ENCODE measurements at regions not wholly inside any gene's neighbourhood (a gene's known extent, or its start where the extent isn't known, plus 50 kb on each side); places are given as distances from the start of the nearest gene placed in this dataset.

- no peak for DNase-seq (ENCODE audit: unreplicated experiment)
- ChIA-PET POLR2A (no interaction called here), CTCF (no interaction called here)
- no TSS peak for BruUV-seq (replicated peaks)
- intact Hi-C loops (cut with micrococcal nuclease) = no loop called here
- H3K4me3 Mint-ChIP-seq (ENCODE audit: unreplicated experiment) = no peak overlapping the region
- H3K27me3 Mint-ChIP-seq (ENCODE audit: insufficient read depth, unreplicated experiment) = peaks cover 29% of the 10 kb centered on the region
- no peak for TF ChIP-seq CTCF (IDR thresholded peaks at IDR 0.05; ENCODE audit: unreplicated experiment)
- H3K9me3 Mint-ChIP-seq (ENCODE audit: unreplicated experiment) = no peaks in the 10 kb centered on the region
- no peaks in the 10 kb centered on the region for H3K36me3 Mint-ChIP-seq (ENCODE audit: insufficient read depth, unreplicated experiment)
- H3K27ac Mint-ChIP-seq (ENCODE audit: low read depth, unreplicated experiment) = no peak overlapping the region
- H3K4me1 Mint-ChIP-seq (ENCODE audit: insufficient read depth, unreplicated experiment) = no peaks in the 10 kb centered on the region
These were observed 58.6 kb upstream of the MSX1 start for GRCh38 chr4:4800646-4801408.

- intact Hi-C loops (cut with micrococcal nuclease) = no loop called here
- Mint-ChIP-seq H3K27ac (ENCODE audit: low read depth, unreplicated experiment) (no peak overlapping the region), H3K4me3 (ENCODE audit: unreplicated experiment) (no peak overlapping the region), H3K27me3 (ENCODE audit: insufficient read depth, unreplicated experiment) (peaks cover 19% of the 10 kb centered on the region), H3K9me3 (ENCODE audit: unreplicated experiment) (peaks cover 7% of the 10 kb centered on the region), H3K36me3 (ENCODE audit: insufficient read depth, unreplicated experiment) (no peaks in the 10 kb centered on the region), H3K4me1 (ENCODE audit: insufficient read depth, unreplicated experiment) (no peaks in the 10 kb centered on the region)
- CTCF ChIA-PET = no interaction called here
- no peak for DNase-seq (ENCODE audit: unreplicated experiment)
- BruUV-seq (replicated peaks) = no TSS peak
- TF ChIP-seq CTCF (IDR thresholded peaks at IDR 0.05; ENCODE audit: unreplicated experiment) = no peak
- POLR2A ChIA-PET = no interaction called here
These were observed 65.0 kb upstream of the MSX1 start for GRCh38 chr4:4794421-4794820.

- Mint-ChIP-seq H3K27ac (ENCODE audit: low read depth, unreplicated experiment) (no peak overlapping the region), H3K4me1 (ENCODE audit: insufficient read depth, unreplicated experiment) (no peaks in the 10 kb centered on the region), H3K36me3 (ENCODE audit: insufficient read depth, unreplicated experiment) (no peaks in the 10 kb centered on the region), H3K9me3 (ENCODE audit: unreplicated experiment) (peaks cover 19% of the 10 kb centered on the region), H3K4me3 (ENCODE audit: unreplicated experiment) (no peak overlapping the region), H3K27me3 (ENCODE audit: insufficient read depth, unreplicated experiment) (no peaks in the 10 kb centered on the region)
- CTCF ChIA-PET = no interaction called here
- no peak for DNase-seq (ENCODE audit: unreplicated experiment)
- intact Hi-C loops (cut with micrococcal nuclease) = no loop called here
- TF ChIP-seq CTCF (IDR thresholded peaks at IDR 0.05; ENCODE audit: unreplicated experiment) = no peak
- no TSS peak for BruUV-seq (replicated peaks)
- POLR2A ChIA-PET = interaction anchor here (1.1 to 1.2 kb wide), 2 partner anchors 15 to 17 kb away, joined by 3 read pairs; no protein-coding TSS in a partner anchor
These were observed 67.0 kb upstream of the MSX1 start for GRCh38 chr4:4792466-4792865.

- Mint-ChIP-seq H3K36me3 (ENCODE audit: insufficient read depth, unreplicated experiment) (no peaks in the 10 kb centered on the region), H3K4me3 (ENCODE audit: unreplicated experiment) (no peak overlapping the region), H3K27me3 (ENCODE audit: insufficient read depth, unreplicated experiment) (no peaks in the 10 kb centered on the region), H3K4me1 (ENCODE audit: insufficient read depth, unreplicated experiment) (no peaks in the 10 kb centered on the region), H3K9me3 (ENCODE audit: unreplicated experiment) (peaks cover 22% of the 10 kb centered on the region), H3K27ac (ENCODE audit: low read depth, unreplicated experiment) (no peak overlapping the region)
- no peak for TF ChIP-seq CTCF (IDR thresholded peaks at IDR 0.05; ENCODE audit: unreplicated experiment)
- BruUV-seq (replicated peaks) = no TSS peak
- POLR2A ChIA-PET = interaction anchor here (1.1 to 1.2 kb wide), 2 partner anchors 16 kb away, joined by 3 read pairs; no protein-coding TSS in a partner anchor
- CTCF ChIA-PET = no interaction called here
- DNase-seq (ENCODE audit: unreplicated experiment) = no peak
- intact Hi-C loops (cut with micrococcal nuclease) = no loop called here
These were observed 68.0 kb upstream of the MSX1 start for GRCh38 chr4:4791299-4792111.

All from MCF 10A (cell line).